GM19025 (cell line): ENCODE measurements at regions not wholly inside any gene's neighbourhood (a gene's known extent, or its start where the extent isn't known, plus 50 kb on each side); places are given as distances from the start of the nearest gene placed in this dataset.
A peak's percentile ranks its signal among the peaks of the same experiment; 100 is the strongest.
"Not testable (repeated sequence)": the region's sequence is repeated elsewhere in the genome, so short reads cannot be mapped to it uniquely, and the experiment has no call there.

ENCODE experiments used
- ATAC-seq: cut with Tn5 transposase; IDR thresholded peaks from one replicate; pipeline ENCODE4 v1.9.1; 2021; ENCODE audit warnings: mild to moderate bottlenecking, low read depth, moderate library complexity; ENCODE audit not compliant: unreplicated experiment

GRCh38 chr9:62526306-62526705 lies 1336.5 kb downstream of the SPATA31A7 start:
- ATAC-seq: not testable (repeated sequence)

GRCh38 chr9:62532162-62532776 lies 1342.4 kb downstream of the SPATA31A7 start:
- ATAC-seq: not testable (repeated sequence)

- ATAC-seq: not testable (repeated sequence)
Observed at GRCh38 chr9:62532777-62533173, 1342.9 kb downstream of the SPATA31A7 start.

- peak; percentile 61 for ATAC-seq
Observed at GRCh38 chr9:62550539-62550938, 1360.7 kb downstream of the SPATA31A7 start.

GRCh38 chr9:62560603-62561002 lies 1370.8 kb downstream of the SPATA31A7 start:
- not testable (repeated sequence) for ATAC-seq

- ATAC-seq: not testable (repeated sequence)
Observed at GRCh38 chr9:62565132-62565531, 1375.3 kb downstream of the SPATA31A7 start.

- ATAC-seq: not testable (repeated sequence)
Observed at GRCh38 chr9:62566430-62566829, 1376.6 kb downstream of the SPATA31A7 start.

GRCh38 chr9:62597128-62597527 lies 1407.3 kb downstream of the SPATA31A7 start:
- ATAC-seq: not testable (repeated sequence)
